ENCODE measurements at regions not wholly inside any gene's neighbourhood (a gene's known extent, or its start where the extent isn't known, plus 50 kb on each side); places are given as distances from the start of the nearest gene placed in this dataset.
A peak's percentile ranks its signal among the peaks of the same experiment; 100 is the strongest.
"Not testable (repeated sequence)": the region's sequence is repeated elsewhere in the genome, so short reads cannot be mapped to it uniquely, and the experiment has no call there.

- H3K27ac ChIP-seq = no peak overlapping the region
- no peak for TF ChIP-seq CTCF (IDR thresholded peaks at IDR 0.05)
- peak; percentile 33 for DNase-seq (ENCODE audit: low spot score)
- no peak overlapping the region for H3K4me3 ChIP-seq
Measured at GRCh38 chr11:119586181-119586580, 142.8 kb downstream of the NECTIN1 start.

GRCh38 chr11:119585043-119585781 is 143.8 kb downstream of the NECTIN1 start:
- peak; percentile 64 for DNase-seq (ENCODE audit: low spot score)

GRCh38 chr11:119584193-119585042 is 144.6 kb downstream of the NECTIN1 start:
- no peak overlapping the region for H3K27ac ChIP-seq
- H3K4me3 ChIP-seq = peak overlapping the region; percentile 62
- DNase-seq (ENCODE audit: low spot score) = peak; percentile 65
- no peak for TF ChIP-seq CTCF (IDR thresholded peaks at IDR 0.05)

More at GRCh38 chr11:119585043-119585781, 143.8 kb downstream of the NECTIN1 start:
- no peak for TF ChIP-seq CTCF (IDR thresholded peaks at IDR 0.05)
- peak overlapping the region; percentile 62 for H3K4me3 ChIP-seq
- H3K27ac ChIP-seq = no peak overlapping the region

- DNase-seq (ENCODE audit: low spot score) = peak; percentile 28
- Histone ChIP-seq H3K27ac (no peak overlapping the region), H3K4me3 (no peak overlapping the region)
- no peak for TF ChIP-seq CTCF (IDR thresholded peaks at IDR 0.05)
Measured at GRCh38 chr11:119583585-119583984, 145.4 kb downstream of the NECTIN1 start.

GRCh38 chr11:119581396-119581795 is 147.6 kb downstream of the NECTIN1 start:
- not testable (repeated sequence) for H3K4me3 ChIP-seq; DNase-seq (ENCODE audit: low spot score); H3K27ac ChIP-seq

GRCh38 chr11:119580751-119581150 is 148.2 kb downstream of the NECTIN1 start:
- no peak for DNase-seq (ENCODE audit: low spot score)
- no peak overlapping the region for H3K4me3 ChIP-seq
- H3K27ac ChIP-seq = no peak overlapping the region
- TF ChIP-seq CTCF (IDR thresholded peaks at IDR 0.05) = no peak

GRCh38 chr11:119580081-119580480 is 148.9 kb downstream of the NECTIN1 start:
- DNase-seq (ENCODE audit: low spot score) = peak; percentile 14
- H3K27ac ChIP-seq = no peak overlapping the region
- TF ChIP-seq CTCF (IDR thresholded peaks at IDR 0.05) = no peak
- no peak overlapping the region for H3K4me3 ChIP-seq
